Activated CD8-positive, alpha-beta memory T cell treated with anti-CD3 and anti-CD28 coated beads, Interleukin-2, amount 50 U/mL, for 1 hour (primary cell): ENCODE measurements at regions not wholly inside any gene's neighbourhood (a gene's known extent, or its start where the extent isn't known, plus 50 kb on each side); places are given as distances from the start of the nearest gene placed in this dataset.
"Not testable (repeated sequence)": the region's sequence is repeated elsewhere in the genome, so short reads cannot be mapped to it uniquely, and the experiment has no call there.

ENCODE experiments used
- DNase-seq: peaks from one replicate; pipeline ENCODE4 v3.0.0-alpha.2; 2020; ENCODE audit errors: extremely low read depth

DNA sequence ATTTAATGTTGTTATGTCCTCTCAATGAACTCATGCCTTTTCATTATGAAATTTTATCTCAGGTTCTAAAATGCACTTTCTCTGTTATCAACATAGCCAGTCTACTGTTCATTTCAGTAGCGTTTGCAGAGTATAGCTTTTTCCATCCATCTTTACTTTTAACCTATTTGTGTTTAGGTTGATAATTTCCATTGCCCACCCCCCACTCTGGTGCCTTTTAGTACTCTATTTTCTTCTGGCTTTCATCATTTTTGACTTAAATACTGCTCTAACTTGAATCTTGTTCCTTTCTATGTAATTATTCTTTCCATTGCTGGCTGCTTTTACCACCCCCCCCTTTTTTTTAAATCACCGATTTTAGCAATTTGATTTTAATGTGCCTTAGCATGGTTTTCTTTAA, 585.0 kb upstream of the LRATD1 start:
- DNase-seq = no peak

DNA sequence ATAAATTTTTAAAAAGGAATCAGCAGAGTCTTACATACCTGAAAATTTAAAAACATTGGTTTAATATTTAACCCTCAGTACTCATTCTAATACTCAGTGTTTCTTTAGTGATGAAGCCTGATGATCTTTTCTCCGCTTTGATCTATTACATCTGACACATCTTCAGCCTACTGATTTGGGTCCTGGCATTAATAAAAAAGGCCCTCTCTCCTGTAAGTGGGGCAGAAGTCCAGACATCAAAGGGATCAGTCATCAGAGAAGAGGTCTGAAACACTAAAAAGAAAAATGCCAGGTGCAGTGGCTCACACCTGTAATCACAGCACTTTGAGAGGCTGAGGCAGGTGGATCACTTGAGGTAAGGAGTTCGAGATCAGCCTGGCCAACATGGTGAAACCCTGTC, 581.1 kb upstream of the LRATD1 start:
- no peak for DNase-seq

GRCh38 chr2:14053105-14053504, 579.4 kb upstream of the LRATD1 start:
- no peak for DNase-seq

- DNase-seq = no peak
These were observed 568.2 kb upstream of the LRATD1 start for GRCh38 chr2:14064346-14064745.

- DNase-seq = no peak
These were observed 560.2 kb upstream of the LRATD1 start for GRCh38 chr2:14072338-14072737.

GRCh38 chr2:14074691-14075090, 557.8 kb upstream of the LRATD1 start:
- DNase-seq = no peak

DNA sequence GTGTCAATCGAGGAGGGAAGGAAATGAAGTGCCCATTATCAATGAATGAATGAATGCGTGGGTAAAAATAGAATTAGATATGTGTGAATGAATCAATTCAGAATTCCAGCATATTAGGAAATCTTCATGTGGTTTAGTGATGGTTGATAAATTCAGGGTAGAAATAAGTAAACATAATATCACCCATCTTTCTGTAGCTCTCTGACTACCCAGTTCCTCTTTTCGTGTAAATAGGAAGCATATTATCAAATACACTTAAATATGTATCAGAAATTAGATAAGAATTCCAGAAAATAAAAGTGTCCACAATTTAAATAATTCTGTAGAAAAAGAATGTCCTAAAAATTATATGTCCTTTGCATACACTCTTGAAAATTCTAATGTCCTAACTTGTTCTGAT, 552.9 kb upstream of the LRATD1 start:
- no peak for DNase-seq

DNA sequence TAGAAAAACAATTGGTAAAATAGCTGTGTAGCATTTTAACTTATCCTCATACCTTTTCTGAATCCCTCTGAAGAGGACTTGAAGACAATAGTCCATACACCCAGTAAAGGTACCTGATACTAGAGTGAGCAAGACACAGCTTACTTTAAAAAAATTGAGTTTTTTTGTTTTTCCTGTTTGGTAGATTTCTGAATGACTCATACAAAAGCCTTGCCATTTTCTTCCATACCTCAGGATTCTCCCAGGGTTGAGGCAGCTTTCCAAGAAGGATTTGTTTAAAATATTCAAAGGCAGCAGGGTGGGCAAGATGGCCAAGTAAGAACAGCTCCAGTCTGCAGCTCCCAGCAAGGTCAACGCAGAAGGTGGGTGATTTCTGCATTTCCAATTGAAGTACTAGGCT, 551.0 kb upstream of the LRATD1 start:
- no peak for DNase-seq

DNA sequence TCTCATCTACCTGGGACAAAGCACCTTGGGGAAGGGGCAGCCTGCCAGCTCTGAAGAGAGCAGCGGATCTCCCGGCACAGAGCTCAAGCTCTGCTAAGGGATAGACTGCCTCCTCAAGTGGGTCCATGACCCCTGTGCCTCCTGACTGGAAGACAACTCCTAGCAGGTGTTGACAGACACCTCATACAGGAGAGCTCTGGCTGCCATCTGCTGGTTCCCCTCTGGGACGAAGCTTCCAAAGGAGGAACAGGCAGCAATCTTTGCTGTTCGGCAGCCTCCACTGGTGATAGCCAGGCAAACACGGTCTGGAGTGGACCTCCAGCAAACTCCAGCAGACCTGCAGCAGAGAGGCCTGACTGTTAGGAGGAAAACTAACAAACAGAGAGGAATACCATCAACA, 549.9 kb upstream of the LRATD1 start:
- DNase-seq = no peak

DNA sequence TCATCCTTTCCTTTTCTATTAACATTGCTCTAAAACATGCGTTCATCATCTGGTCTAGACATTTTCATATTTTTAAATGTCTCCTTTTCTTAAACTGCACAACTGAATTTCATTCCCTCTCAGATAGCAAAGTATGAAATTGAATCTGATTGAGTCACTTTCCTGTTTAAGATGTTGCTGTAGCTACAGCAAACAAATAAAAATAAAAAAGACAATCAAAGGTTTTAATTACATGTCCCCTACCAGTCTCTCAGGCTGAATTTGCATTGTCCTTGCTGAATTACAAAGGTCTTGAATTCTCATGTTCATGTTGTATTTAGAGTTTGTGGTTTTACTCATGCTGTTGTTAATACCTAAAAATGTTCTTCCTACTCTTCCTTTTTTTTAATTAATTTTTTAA, 537.9 kb upstream of the LRATD1 start:
- DNase-seq = no peak

GRCh38 chr2:14099101-14099500, 533.4 kb upstream of the LRATD1 start:
- not testable (repeated sequence) for DNase-seq

GRCh38 chr2:14114275-14114674, 518.2 kb upstream of the LRATD1 start:
- no peak for DNase-seq

DNA sequence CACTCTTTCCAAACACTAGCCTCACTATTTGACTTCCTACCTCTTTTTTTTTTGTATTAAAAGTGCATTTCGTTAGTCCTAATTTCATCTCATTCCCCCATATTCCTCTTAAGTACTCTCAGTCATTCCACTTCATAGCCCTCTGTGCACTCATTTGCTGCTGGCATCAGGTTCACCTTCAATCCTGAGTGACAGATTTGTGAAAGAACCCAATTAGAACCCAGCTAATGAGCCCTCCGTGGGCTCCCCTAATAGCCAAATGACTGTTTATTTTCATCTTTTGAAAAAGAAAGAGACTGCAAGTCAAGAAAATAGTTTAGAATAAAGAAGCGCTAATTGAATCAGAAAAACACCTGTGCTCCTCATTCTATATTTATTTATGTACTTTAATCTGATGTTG, 512.1 kb upstream of the LRATD1 start:
- DNase-seq = no peak

DNA sequence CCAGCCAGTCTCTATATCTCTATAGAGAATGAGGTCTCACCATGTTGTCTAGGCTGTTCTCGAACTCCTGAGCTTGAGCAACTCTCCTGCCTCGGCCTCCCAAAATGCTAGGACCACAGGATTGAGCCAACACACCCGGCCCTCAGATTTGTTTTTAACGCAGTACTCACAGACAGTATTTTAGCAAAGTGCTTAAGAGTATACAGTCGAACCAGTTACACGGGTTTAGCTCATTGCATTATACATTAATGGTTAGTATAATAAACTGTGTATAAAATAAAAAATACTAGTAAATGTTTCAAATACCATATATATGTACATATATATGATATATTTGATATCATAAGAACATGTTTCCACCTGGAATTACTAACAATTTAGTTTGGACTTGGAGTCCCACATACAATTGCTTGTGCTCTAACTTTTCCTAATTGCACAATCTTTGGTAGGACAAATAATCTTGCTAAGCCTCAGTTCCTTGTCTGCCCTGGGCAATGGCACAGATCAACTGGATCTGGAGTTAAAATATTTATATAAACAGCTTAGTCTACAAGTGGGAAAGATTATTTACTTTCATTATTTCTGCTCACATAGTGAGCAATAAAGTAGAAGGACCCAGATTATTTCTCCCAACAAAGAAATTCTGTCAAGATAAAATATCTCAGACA, 508.9 kb upstream of the LRATD1 start:
- DNase-seq = no peak

GRCh38 chr2:14125624-14126293, 506.8 kb upstream of the LRATD1 start:
- no peak for DNase-seq

DNA sequence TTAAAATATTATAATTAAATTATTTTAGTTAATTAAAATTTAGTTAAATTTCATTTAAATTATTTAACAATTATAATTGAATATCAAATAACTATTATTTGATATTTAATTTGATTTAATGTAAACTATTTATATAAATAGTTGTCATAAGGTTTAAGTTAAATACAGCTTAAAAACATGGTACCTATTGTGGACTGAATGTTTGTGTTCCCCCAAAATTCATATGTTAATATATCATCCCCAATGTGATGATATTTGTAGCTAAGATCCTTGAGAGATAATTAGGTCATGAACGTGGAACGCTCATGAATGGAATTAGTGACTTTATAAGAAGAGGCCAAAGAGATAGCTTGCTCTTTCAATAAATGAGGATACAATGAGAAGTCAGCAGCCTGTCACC, 505.7 kb upstream of the LRATD1 start:
- DNase-seq = no peak

DNA sequence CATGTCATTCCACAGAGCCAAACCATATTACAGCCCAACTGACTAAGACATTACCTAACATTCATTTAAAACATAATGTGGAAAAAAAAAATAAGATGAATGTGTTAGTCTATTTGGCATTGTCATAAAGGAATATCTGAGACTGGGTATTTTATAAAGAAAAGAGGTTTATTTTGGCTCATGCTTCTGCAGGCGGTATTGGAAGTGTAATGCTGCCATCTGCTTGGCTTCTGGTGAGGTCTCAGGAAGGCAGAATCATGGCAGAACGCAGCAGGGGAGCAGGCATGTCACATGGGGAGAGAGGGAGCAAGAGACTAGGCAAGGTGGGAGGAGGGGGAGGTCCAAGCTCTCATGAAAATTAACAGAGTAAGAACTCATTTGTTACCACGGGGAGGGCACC, 504.8 kb upstream of the LRATD1 start:
- DNase-seq = no peak

DNA sequence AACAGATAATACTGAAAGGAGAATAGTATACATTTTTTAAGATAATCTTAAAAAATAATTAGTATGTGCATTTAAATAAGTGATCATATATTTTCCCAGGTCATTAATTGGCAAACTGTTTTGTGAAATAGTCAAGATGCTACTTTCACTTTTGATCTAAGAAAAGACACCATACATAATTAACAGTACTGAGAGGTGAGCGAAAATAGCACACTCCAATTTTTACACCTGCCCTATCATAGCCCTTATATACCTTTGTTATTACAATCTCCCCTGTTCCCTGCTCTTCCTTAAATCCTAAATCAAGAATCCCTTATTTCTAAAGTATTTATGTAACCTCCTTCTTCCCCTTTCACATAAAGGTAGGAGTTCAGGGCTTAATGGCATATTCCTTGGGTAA, 500.1 kb upstream of the LRATD1 start:
- DNase-seq = no peak

DNA sequence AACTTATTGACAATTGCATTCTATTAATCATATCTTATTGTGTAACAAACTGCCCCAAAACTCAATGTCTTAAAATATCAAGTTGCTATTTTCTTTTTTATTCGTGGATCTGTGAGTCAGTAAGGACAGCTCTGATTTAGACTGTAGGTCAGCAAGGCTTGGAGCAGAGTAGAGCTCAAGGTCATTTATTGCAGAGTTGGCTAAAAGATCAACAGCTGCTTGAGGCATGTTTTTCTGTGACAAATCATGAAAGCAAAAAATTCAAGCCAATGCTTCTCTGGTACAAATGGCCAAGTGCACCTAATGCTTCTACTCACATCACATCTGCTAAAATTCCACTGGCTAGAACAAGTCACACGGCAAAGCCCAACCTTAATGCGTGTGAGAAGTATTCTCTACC, 497.7 kb upstream of the LRATD1 start:
- DNase-seq = no peak

GRCh38 chr2:14136030-14136429, 496.5 kb upstream of the LRATD1 start:
- DNase-seq = no peak

DNA sequence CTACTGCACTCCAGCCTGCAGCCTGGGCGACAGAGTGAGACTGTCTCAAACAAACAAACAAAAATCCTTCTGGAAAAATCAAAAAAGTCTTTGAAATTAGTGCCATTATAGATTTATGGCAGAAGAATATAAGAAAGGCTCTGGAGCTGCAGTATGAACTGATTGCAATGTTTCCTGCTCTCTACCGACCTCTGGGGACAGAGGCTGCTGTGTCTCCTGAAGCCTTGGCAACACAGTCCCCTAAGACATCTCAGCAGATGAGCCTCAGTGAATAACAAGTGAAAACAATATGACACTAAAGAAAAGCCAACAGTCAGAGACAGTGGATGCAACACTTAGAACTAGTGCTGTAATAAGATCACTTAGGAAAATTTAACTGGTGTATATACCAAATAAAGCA, 494.9 kb upstream of the LRATD1 start:
- DNase-seq = no peak

- DNase-seq = no peak
These were observed 492.4 kb upstream of the LRATD1 start for GRCh38 chr2:14140009-14140550.

DNA sequence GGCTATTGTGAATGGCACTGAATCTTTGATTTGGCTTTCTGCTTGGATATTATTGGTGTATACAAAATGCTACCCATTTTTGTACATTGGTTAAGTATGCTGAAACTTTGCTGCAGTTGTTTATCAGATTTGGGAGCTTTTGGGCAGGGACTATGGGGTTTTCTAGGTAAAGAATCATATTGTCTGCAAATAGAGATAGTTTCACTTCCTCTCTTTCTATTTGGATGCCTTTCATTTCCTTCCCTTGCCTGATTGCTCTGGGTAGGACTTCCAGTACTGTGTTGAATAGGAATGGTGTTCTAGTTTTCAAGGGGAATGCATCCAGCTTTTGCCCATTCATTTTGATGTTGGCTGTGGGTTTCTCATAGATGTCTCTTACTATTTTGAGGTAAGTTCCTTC, 489.1 kb upstream of the LRATD1 start:
- DNase-seq = no peak

DNA sequence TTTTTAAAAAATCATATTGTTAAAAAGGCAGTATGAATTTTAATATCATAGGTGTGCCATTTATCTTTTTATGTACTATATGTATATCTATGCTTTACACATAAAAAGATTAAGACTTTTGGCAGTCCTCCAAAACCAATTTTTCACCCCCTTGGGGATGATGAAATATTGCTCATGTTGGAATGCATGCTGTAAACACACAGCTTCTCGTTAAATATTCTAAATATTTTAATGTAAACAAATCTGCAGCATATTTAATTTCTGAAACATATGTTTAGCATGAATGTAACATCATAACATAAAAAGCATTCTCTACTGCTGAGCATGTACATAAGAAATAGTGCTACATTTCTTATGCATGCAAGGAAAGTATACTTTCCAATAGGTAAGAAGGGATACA, 484.3 kb upstream of the LRATD1 start:
- DNase-seq = no peak
